ENCODE measurements at regions not wholly inside any gene's neighbourhood (a gene's known extent, or its start where the extent isn't known, plus 50 kb on each side); places are given as distances from the start of the nearest gene placed in this dataset.

- no peak for TF ChIP-seq BRCA1 (IDR thresholded peaks at IDR 0.05; ENCODE audit: low read depth, low read length)
- TF ChIP-seq SUZ12 (IDR thresholded peaks at IDR 0.05; ENCODE audit: low read length) = no peak
Observed at GRCh38 chr18:67846422-67847098, 330.0 kb upstream of the DSEL start (continued).
